ENCODE measurements at regions not wholly inside any gene's neighbourhood (a gene's known extent, or its start where the extent isn't known, plus 50 kb on each side); places are given as distances from the start of the nearest gene placed in this dataset.
A peak's percentile ranks its signal among the peaks of the same experiment; 100 is the strongest.

DNA sequence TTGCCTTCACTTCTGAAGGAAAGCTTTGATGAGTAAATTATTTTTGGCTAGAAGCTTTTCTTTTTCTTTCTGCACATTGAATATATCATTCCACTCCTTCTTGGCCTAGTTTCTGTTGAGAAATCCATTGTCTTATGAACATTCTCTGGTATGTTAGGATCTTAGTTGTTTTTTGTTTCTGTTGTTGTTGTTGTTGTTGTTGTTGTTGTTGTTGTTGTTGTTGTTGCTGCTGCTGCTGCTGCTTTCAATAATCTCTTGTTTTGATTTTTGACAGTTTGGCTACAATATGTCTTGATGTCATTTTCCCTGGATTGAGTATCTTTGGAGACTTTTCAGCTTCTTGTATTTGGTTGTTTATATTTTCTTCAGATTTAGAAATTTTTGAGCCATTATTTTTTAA, 836.5 kb upstream of the MAN1A1 start:
- TF ChIP-seq, protein P1, sequence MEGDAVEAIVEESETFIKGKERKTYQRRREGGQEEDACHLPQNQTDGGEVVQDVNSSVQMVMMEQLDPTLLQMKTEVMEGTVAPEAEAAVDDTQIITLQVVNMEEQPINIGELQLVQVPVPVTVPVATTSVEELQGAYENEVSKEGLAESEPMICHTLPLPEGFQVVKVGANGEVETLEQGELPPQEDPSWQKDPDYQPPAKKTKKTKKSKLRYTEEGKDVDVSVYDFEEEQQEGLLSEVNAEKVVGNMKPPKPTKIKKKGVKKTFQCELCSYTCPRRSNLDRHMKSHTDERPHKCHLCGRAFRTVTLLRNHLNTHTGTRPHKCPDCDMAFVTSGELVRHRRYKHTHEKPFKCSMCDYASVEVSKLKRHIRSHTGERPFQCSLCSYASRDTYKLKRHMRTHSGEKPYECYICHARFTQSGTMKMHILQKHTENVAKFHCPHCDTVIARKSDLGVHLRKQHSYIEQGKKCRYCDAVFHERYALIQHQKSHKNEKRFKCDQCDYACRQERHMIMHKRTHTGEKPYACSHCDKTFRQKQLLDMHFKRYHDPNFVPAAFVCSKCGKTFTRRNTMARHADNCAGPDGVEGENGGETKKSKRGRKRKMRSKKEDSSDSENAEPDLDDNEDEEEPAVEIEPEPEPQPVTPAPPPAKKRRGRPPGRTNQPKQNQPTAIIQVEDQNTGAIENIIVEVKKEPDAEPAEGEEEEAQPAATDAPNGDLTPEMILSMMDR (IDR thresholded peaks at IDR 0.05; ENCODE audit: control extremely low read depth, extremely low read depth, low read depth, missing control alignments) = no peak
- CTCF ChIA-PET = interaction anchor here (1.5 kb wide), 1 partner anchor 32 kb away, joined by 3 read pairs; no protein-coding TSS in a partner anchor
- no peak for DNase-seq (ENCODE audit: extremely low spot score)
- POLR2A ChIA-PET = no interaction called here

DNA sequence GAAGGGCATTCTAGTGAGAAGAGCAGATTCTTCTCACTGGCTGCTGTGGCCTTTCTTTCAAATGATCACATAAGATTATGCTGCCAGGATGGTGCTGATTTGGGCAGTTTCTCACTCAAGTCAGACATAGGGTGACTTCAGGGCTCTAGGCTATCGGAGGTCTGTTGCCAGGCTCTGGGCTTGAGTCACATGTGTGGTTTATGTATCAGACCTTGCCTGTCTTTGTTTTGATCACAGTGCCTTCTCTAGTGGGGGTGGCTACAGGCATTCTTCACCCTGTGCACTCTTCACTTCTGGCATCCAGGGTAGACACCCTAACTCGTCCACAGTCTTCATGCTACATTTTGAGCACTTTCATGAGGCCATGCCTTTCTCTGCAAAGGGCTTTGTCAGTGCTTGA, 823.7 kb upstream of the MAN1A1 start:
- POLR2A ChIA-PET = no interaction called here
- TF ChIP-seq, protein P1 (IDR thresholded peaks at IDR 0.05; ENCODE audit: control extremely low read depth, extremely low read depth, low read depth, missing control alignments) = no peak
- DNase-seq (ENCODE audit: extremely low spot score) = no peak
- CTCF ChIA-PET = no interaction called here

DNA sequence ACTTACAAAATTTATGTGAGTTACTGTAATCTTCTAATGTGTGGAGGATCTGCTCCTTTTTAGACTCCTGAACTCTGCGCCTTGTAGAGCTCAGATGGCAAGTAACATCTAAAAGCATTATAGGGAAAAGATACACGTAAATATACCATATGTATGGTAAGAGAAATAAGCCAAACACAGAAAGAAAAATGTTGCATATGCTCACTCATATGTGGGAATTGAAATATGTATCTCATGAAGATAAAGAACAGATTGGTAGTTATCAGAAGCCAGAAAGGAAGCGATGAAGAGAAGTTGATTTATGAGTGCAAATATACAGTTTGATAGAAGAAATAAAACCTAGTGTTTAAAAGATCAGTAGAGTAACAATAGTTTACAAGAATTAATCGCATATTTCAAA, 815.0 kb upstream of the MAN1A1 start:
- ChIA-PET POLR2A (no interaction called here), CTCF (no interaction called here)
- DNase-seq (ENCODE audit: extremely low spot score) = no peak
- TF ChIP-seq, protein P1 (IDR thresholded peaks at IDR 0.05; ENCODE audit: control extremely low read depth, extremely low read depth, low read depth, missing control alignments) = no peak

DNA sequence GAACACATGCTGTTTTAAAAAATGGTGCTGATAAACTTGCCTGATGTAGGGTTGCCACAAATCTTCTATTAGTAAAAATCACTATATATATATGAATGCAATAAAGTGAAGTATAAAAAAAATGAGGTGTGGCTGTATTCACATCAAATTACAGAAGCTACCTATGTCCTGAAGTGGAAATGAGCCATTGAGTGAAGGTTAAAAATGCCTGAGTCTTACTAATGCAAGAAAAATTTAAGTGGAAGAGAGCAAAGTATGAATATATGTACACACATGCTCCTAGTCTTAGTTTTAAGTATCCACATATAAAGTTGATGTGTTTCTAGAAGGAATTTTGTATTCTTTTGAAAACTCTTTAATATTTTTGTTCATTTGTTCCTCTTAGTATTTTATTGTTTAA, 808.3 kb upstream of the MAN1A1 start:
- ChIA-PET POLR2A (no interaction called here), CTCF (no interaction called here)
- TF ChIP-seq, protein P1 (IDR thresholded peaks at IDR 0.05; ENCODE audit: control extremely low read depth, extremely low read depth, low read depth, missing control alignments) = no peak
- no peak for DNase-seq (ENCODE audit: extremely low spot score)

DNA sequence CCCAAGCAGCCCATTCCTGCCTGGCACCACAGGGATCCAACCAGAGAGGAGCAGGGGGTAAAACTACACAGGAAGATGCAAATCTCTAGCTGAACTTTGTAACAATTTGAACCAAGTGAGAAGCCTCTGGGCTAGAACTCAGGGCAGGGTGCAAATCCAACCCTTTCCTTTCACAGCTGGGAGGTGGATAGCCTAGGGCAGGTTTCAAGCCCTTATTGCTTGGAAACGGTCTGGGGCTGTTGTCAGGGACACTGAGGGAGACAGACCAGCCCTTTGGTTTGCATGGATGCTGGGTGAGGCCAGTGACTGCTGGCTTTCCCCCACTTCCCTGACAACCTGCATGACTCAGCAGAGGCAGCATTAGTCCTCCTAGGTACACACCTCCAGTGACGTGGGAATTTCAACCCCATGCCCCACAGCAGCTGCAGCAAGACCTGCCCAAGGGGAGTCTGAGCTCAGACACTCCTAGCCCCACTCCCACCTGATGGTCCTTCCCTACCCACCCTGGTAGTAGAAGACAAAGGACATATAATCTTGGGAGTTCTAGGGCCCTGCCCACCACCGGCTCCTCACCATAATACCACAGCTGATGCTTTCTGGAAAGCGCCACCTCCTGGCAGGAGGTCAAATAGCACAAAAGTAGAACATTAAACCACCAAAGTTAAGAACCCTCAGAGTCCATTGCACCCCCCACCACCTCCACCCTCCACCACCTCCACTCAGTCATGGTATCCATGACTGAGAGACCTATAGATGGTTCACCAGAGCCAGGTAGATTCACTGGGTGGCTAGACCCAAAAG, 797.7 kb upstream of the MAN1A1 start:
- TF ChIP-seq, protein P1 (IDR thresholded peaks at IDR 0.05; ENCODE audit: control extremely low read depth, extremely low read depth, low read depth, missing control alignments) = peak; percentile 12
- ChIA-PET CTCF (interaction anchor here (1.9 kb wide), 1 partner anchor 102 kb away, joined by 4 read pairs; no protein-coding TSS in a partner anchor), POLR2A (interaction anchor here (0.6 kb wide), 1 partner anchor 33 kb away, joined by 3 read pairs; no protein-coding TSS in a partner anchor)
- no peak for DNase-seq (ENCODE audit: extremely low spot score)

DNA sequence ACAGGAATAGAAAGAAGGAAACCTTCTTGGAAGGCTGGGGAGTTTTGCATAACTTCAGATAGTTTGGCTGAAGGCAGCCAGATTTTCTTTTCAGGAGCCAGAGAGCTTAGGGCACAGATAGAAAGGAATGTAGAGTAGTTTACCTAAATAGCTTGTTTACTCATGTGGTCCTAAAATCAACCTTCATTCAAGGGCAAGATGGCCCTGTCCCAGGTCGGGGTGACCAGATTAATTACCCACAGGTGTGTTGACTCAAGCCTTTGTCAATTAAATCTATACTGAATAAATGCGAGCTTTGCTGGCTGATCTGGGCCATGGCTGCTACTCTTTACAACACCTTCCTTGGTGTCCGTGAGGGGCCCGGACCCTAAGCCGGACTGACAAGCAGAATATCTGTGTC, 792.0 kb upstream of the MAN1A1 start:
- ChIA-PET POLR2A (no interaction called here), CTCF (no interaction called here)
- DNase-seq (ENCODE audit: extremely low spot score) = no peak
- TF ChIP-seq, protein P1 (IDR thresholded peaks at IDR 0.05; ENCODE audit: control extremely low read depth, extremely low read depth, low read depth, missing control alignments) = no peak

All from GM10248 (cell line).